ENCODE measurements at regions not wholly inside any gene's neighbourhood (a gene's known extent, or its start where the extent isn't known, plus 50 kb on each side); places are given as distances from the start of the nearest gene placed in this dataset.

GRCh38 chr10:80718024-80718423 is 180.3 kb downstream of the SH2D4B start:
- no peak for TF ChIP-seq CTCF (IDR thresholded peaks at IDR 0.05)
- TF ChIP-seq POLR2AphosphoS5 (IDR thresholded peaks at IDR 0.05), result no peak
- TF ChIP-seq EP300 (IDR thresholded peaks at IDR 0.05), result no peak

All from esophagus muscularis mucosa (tissue), 4 donors.